ENCODE measurements at regions not wholly inside any gene's neighbourhood (a gene's known extent, or its start where the extent isn't known, plus 50 kb on each side); places are given as distances from the start of the nearest gene placed in this dataset.

- TF ChIP-seq YY1 (IDR thresholded peaks at IDR 0.05) (no peak), JUND (IDR thresholded peaks at IDR 0.05) (no peak), TAF1 (conservative IDR thresholded peaks at IDR 0.05) (no peak), RAD21 (IDR thresholded peaks at IDR 0.05) (no peak), FOXA1 (IDR thresholded peaks at IDR 0.05) (no peak), GABPA (IDR thresholded peaks at IDR 0.05 in 1 of 2, conservative IDR thresholded peaks at IDR 0.05 in 1 of 2) (no peak), HNF4G (IDR thresholded peaks at IDR 0.05) (no peak), MAX (IDR thresholded peaks at IDR 0.05) (no peak), NR2F2 (IDR thresholded peaks at IDR 0.05) (no peak), HNF4A (conservative IDR thresholded peaks at IDR 0.05) (no peak)
- TF ChIP-seq, protein P1, sequence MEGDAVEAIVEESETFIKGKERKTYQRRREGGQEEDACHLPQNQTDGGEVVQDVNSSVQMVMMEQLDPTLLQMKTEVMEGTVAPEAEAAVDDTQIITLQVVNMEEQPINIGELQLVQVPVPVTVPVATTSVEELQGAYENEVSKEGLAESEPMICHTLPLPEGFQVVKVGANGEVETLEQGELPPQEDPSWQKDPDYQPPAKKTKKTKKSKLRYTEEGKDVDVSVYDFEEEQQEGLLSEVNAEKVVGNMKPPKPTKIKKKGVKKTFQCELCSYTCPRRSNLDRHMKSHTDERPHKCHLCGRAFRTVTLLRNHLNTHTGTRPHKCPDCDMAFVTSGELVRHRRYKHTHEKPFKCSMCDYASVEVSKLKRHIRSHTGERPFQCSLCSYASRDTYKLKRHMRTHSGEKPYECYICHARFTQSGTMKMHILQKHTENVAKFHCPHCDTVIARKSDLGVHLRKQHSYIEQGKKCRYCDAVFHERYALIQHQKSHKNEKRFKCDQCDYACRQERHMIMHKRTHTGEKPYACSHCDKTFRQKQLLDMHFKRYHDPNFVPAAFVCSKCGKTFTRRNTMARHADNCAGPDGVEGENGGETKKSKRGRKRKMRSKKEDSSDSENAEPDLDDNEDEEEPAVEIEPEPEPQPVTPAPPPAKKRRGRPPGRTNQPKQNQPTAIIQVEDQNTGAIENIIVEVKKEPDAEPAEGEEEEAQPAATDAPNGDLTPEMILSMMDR (IDR thresholded peaks at IDR 0.05; ENCODE audit: low read depth, low read length, missing input control), result no peak
- TF ChIP-seq, protein P2, sequence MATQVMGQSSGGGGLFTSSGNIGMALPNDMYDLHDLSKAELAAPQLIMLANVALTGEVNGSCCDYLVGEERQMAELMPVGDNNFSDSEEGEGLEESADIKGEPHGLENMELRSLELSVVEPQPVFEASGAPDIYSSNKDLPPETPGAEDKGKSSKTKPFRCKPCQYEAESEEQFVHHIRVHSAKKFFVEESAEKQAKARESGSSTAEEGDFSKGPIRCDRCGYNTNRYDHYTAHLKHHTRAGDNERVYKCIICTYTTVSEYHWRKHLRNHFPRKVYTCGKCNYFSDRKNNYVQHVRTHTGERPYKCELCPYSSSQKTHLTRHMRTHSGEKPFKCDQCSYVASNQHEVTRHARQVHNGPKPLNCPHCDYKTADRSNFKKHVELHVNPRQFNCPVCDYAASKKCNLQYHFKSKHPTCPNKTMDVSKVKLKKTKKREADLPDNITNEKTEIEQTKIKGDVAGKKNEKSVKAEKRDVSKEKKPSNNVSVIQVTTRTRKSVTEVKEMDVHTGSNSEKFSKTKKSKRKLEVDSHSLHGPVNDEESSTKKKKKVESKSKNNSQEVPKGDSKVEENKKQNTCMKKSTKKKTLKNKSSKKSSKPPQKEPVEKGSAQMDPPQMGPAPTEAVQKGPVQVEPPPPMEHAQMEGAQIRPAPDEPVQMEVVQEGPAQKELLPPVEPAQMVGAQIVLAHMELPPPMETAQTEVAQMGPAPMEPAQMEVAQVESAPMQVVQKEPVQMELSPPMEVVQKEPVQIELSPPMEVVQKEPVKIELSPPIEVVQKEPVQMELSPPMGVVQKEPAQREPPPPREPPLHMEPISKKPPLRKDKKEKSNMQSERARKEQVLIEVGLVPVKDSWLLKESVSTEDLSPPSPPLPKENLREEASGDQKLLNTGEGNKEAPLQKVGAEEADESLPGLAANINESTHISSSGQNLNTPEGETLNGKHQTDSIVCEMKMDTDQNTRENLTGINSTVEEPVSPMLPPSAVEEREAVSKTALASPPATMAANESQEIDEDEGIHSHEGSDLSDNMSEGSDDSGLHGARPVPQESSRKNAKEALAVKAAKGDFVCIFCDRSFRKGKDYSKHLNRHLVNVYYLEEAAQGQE (IDR thresholded peaks at IDR 0.05), result no peak
- TF ChIP-seq, protein P3, sequence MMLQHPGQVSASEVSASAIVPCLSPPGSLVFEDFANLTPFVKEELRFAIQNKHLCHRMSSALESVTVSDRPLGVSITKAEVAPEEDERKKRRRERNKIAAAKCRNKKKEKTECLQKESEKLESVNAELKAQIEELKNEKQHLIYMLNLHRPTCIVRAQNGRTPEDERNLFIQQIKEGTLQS (IDR thresholded peaks at IDR 0.05), result no peak
Observed at GRCh38 chr12:34287437-34287836, 265.1 kb downstream of the ALG10 start.
